ENCODE measurements at regions not wholly inside any gene's neighbourhood (a gene's known extent, or its start where the extent isn't known, plus 50 kb on each side); places are given as distances from the start of the nearest gene placed in this dataset.

DNA sequence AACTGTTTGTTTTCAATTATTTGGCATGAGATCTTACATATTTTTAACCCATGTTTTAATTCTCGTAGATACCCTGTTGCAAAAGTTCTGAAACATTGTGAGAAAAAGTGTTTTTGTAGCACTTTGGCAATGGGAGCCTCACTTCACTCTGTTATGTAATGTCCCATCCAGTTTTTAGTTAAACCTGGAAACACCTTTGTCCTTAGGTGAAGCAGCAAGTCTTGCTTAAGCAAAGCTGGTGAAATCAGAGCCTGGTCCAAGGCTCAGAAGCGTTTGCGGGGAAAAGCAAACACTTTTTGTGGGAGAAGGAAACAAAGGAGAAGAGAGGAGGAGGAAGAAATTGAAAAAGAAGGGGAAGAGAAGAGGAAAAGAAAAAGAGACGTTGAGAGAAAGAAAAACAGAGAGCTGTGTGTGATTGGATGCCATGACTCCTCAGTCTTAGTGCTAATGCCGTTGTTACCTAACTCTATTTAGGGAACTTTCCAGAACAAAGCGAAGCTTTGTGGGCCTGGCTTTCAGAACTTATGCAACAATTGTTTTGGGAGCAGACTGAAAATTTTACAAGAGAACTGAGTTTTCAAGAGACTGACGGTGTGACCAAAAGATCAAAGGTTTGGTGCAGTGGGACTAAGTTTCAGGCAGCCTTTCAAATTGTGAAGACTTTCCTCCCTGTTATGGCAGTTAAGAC, 93.1 kb downstream of the NTMT2 start:
- Histone ChIP-seq H3K9ac (ENCODE audit: low read length) (no peak overlapping the region), H3K27me3 (replicated peaks in 1 of 4; ENCODE audit: control extremely low read depth in 1 of 4, control insufficient read depth in 3 of 4, insufficient read depth in 4 of 4, low read length in 3 of 4) (no peaks in the 10 kb centered on the region), H3K4me3 (ENCODE audit: control extremely low read depth in 1 of 5, extremely low read depth in 1 of 5, insufficient read depth in 1 of 5, low read depth in 2 of 5, low read length in 4 of 5) (no peak overlapping the region), H3K79me2 (ENCODE audit: control insufficient read depth, insufficient read depth, low read length) (no peaks in the 10 kb centered on the region), H3K4me1 (ENCODE audit: control insufficient read depth in 2 of 2, insufficient read depth in 2 of 2, low read length in 2 of 2) (no peaks in the 10 kb centered on the region), H4K20me1 (ENCODE audit: control insufficient read depth, insufficient read depth, low read length, poor library complexity, severe bottlenecking) (no peaks in the 10 kb centered on the region), H2AFZ (ENCODE audit: insufficient read depth, low read depth, low read length, poor library complexity, severe bottlenecking) (no peak overlapping the region), H3K27ac (ENCODE audit: low read length in 2 of 2) (no peak overlapping the region), H3K36me3 (replicated peaks in 1 of 2; ENCODE audit: control extremely low read depth in 1 of 2, control insufficient read depth in 1 of 2, extremely low read depth in 1 of 2, insufficient read depth in 2 of 2, low read length in 1 of 2) (no peaks in the 10 kb centered on the region), H3K4me2 (replicated peaks; ENCODE audit: low read depth, low read length, poor library complexity, severe bottlenecking) (no peak overlapping the region), H3K9me3 (ENCODE audit: control extremely low read depth in 1 of 3, control insufficient read depth in 2 of 3, insufficient read depth in 1 of 3, low read length in 2 of 3) (no peaks in the 10 kb centered on the region)
- ChIA-PET CTCF (no interaction called here), POLR2A (no interaction called here)
- Mint-ChIP-seq H3K27ac (no peak overlapping the region), H3K4me1 (no peaks in the 10 kb centered on the region), H3K27me3 (no peaks in the 10 kb centered on the region), H3K9me3 (ENCODE audit: insufficient read depth) (no peaks in the 10 kb centered on the region), H3K4me3 (no peak overlapping the region)
- DNase-seq (no peak), ATAC-seq (ENCODE audit: low read depth) (no peak)
- intact Hi-C loops (cut with micrococcal nuclease): no loop called here
- 76% methylated on average over 6 of the region's 7 CpGs for WGBS (ENCODE audit: insufficient coverage)
- TF ChIP-seq, protein P1, sequence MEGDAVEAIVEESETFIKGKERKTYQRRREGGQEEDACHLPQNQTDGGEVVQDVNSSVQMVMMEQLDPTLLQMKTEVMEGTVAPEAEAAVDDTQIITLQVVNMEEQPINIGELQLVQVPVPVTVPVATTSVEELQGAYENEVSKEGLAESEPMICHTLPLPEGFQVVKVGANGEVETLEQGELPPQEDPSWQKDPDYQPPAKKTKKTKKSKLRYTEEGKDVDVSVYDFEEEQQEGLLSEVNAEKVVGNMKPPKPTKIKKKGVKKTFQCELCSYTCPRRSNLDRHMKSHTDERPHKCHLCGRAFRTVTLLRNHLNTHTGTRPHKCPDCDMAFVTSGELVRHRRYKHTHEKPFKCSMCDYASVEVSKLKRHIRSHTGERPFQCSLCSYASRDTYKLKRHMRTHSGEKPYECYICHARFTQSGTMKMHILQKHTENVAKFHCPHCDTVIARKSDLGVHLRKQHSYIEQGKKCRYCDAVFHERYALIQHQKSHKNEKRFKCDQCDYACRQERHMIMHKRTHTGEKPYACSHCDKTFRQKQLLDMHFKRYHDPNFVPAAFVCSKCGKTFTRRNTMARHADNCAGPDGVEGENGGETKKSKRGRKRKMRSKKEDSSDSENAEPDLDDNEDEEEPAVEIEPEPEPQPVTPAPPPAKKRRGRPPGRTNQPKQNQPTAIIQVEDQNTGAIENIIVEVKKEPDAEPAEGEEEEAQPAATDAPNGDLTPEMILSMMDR (IDR thresholded peaks at IDR 0.05): no peak
- TF ChIP-seq EZH2 (IDR thresholded peaks at IDR 0.05; ENCODE audit: borderline replicate concordance, insufficient read depth, low read depth, low read length, poor library complexity, severe bottlenecking): no peak

DNA sequence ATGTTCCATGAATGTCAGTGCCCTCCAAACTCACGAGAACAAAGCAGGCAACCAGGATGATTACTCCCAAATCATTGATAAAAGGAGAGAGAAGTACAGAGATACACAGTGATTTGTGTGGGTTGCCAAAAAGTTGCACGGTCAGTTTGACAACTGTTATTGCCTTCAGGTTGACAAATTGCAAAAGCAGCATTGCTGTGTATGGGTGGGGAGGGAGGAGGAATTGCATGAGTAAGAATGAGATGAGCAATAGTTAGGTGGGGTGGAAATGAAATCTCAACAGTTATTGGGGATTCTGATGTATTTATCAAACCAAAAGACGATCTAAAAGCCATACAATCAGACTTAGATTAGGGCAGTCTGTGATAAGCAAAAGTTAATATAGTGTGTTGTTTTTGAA, 93.7 kb downstream of the NTMT2 start:
- H3K9me3 Mint-ChIP-seq (ENCODE audit: insufficient read depth): no peaks in the 10 kb centered on the region
- no peak for ATAC-seq (ENCODE audit: low read depth)
- WGBS (ENCODE audit: insufficient coverage): 73% methylated on average over 2 of the region's 3 CpGs
- CTCF ChIA-PET: no interaction called here
- TF ChIP-seq, protein P1 (IDR thresholded peaks at IDR 0.05): no peak
- no peak for TF ChIP-seq EZH2 (IDR thresholded peaks at IDR 0.05; ENCODE audit: borderline replicate concordance, insufficient read depth, low read depth, low read length, poor library complexity, severe bottlenecking)
- Histone ChIP-seq H3K9me3 (ENCODE audit: control extremely low read depth in 1 of 3, control insufficient read depth in 2 of 3, insufficient read depth in 1 of 3, low read length in 2 of 3) (no peaks in the 10 kb centered on the region), H3K4me1 (ENCODE audit: control insufficient read depth in 2 of 2, insufficient read depth in 2 of 2, low read length in 2 of 2) (no peaks in the 10 kb centered on the region), H3K4me2 (replicated peaks; ENCODE audit: low read depth, low read length, poor library complexity, severe bottlenecking) (no peak overlapping the region), H3K4me3 (ENCODE audit: control extremely low read depth in 1 of 5, extremely low read depth in 1 of 5, insufficient read depth in 1 of 5, low read depth in 2 of 5, low read length in 4 of 5) (no peak overlapping the region), H3K9ac (ENCODE audit: low read length) (no peak overlapping the region), H3K27ac (ENCODE audit: low read length in 2 of 2) (no peak overlapping the region), H4K20me1 (ENCODE audit: control insufficient read depth, insufficient read depth, low read length, poor library complexity, severe bottlenecking) (no peaks in the 10 kb centered on the region), H3K79me2 (ENCODE audit: control insufficient read depth, insufficient read depth, low read length) (no peaks in the 10 kb centered on the region), H3K27me3 (replicated peaks in 1 of 4; ENCODE audit: control extremely low read depth in 1 of 4, control insufficient read depth in 3 of 4, insufficient read depth in 4 of 4, low read length in 3 of 4) (no peaks in the 10 kb centered on the region), H3K36me3 (replicated peaks in 1 of 2; ENCODE audit: control extremely low read depth in 1 of 2, control insufficient read depth in 1 of 2, extremely low read depth in 1 of 2, insufficient read depth in 2 of 2, low read length in 1 of 2) (no peaks in the 10 kb centered on the region), H2AFZ (ENCODE audit: insufficient read depth, low read depth, low read length, poor library complexity, severe bottlenecking) (no peak overlapping the region)
- no peak overlapping the region for H3K4me3 Mint-ChIP-seq
- no peaks in the 10 kb centered on the region for H3K4me1 Mint-ChIP-seq
- DNase-seq: no peak
- intact Hi-C loops (cut with micrococcal nuclease): no loop called here
- POLR2A ChIA-PET: no interaction called here
- H3K27ac Mint-ChIP-seq: no peak overlapping the region
- no peaks in the 10 kb centered on the region for H3K27me3 Mint-ChIP-seq

Data from B cell (primary cell).